Breast epithelium (tissue), 3 donors: ENCODE measurements at regions not wholly inside any gene's neighbourhood (a gene's known extent, or its start where the extent isn't known, plus 50 kb on each side); places are given as distances from the start of the nearest gene placed in this dataset.

ENCODE experiments used
- CTCF ChIP-seq, 3 donors: fragments of 450-650 bp; IDR thresholded peaks; one replicate each; pipeline ENCODE4 v1.5.1; 2016 to 2017; ENCODE audit warnings: antibody characterized with exemption in 3 of 3, mild to moderate bottlenecking in 3 of 3, moderate library complexity in 3 of 3
- POLR2A ChIP-seq: fragments of 450-650 bp; IDR thresholded peaks from one replicate; pipeline ENCODE4 v1.6.1; 2016; ENCODE audit warnings: antibody characterized with exemption, mild to moderate bottlenecking, moderate library complexity
- POLR2AphosphoS5 ChIP-seq, 3 donors: sonication (generic); formaldehyde crosslinking; IDR thresholded peaks; one replicate each; pipeline ENCODE4 v1.6.1; 2017; ENCODE audit warnings: antibody characterized with exemption in 3 of 3

GRCh38 chr17:5672815-5673430 is 88.6 kb upstream of the NLRP1 start:
- TF ChIP-seq CTCF (IDR thresholded peaks at IDR 0.05) = no peak
- no peak for TF ChIP-seq POLR2A
- no peak for TF ChIP-seq POLR2AphosphoS5 (IDR thresholded peaks at IDR 0.05)
